Caco-2 (cell line): ENCODE measurements at regions not wholly inside any gene's neighbourhood (a gene's known extent, or its start where the extent isn't known, plus 50 kb on each side); places are given as distances from the start of the nearest gene placed in this dataset.
"Not testable (repeated sequence)": the region's sequence is repeated elsewhere in the genome, so short reads cannot be mapped to it uniquely, and the experiment has no call there.

Experiments
- BruUV-seq: library from RNA; stranded (reverse); fragments of 400-500 nt; replicated peaks from 2 replicates; lab custom pipeline; 2021; lab: Mats Ljungman, UMichigan
- CTCF ChIA-PET: fragments of 300-600 bp; sonication (Branson Sonifier 250); formaldehyde crosslinking; loops from one replicate; lab custom pipeline; 2022; ENCODE audit warnings: antibody characterized with exemption; lab: Charles Lee
- POLR2A ChIA-PET: fragments of 300-600 bp; sonication (Branson Sonifier 250); formaldehyde crosslinking; loops from one replicate; lab custom pipeline; 2022; ENCODE audit warnings: antibody characterized with exemption; lab: Charles Lee
- DNase-seq, 2 experiments: peaks; one replicate each; pipeline versions ENCODE4 v3.0.0 to v3.0.0-alpha.2; 2020 to 2022
- H3K27me3 ChIP-seq: replicated peaks from 2 replicates; pipeline ENCODE4 v1.6.0; 2011; ENCODE audit warnings: low read length; ENCODE audit not compliant: control insufficient read depth, insufficient read depth
- H3K36me3 ChIP-seq: 2 replicates; pipeline ENCODE4 v1.5.1; 2011; ENCODE audit warnings: low read length; ENCODE audit not compliant: control insufficient read depth, insufficient read depth
- H3K4me1 ChIP-seq: fragments of 250-450 bp; sonication (Bioruptor Pico); 2 replicates; pipeline ENCODE4 v1.5.1; 2020; ENCODE audit warnings: mild to moderate bottlenecking
- H3K4me3 ChIP-seq: 2 replicates; pipeline ENCODE4 v1.5.1; 2011; ENCODE audit warnings: low read depth, mild to moderate bottlenecking, control low read depth, low read length
- H3K9me3 ChIP-seq: fragments of 250-450 bp; sonication (Bioruptor Pico); 2 replicates; pipeline ENCODE4 v1.5.1; 2020; ENCODE audit warnings: mild to moderate bottlenecking, moderate library complexity
- H3K27ac Mint-ChIP-seq: one replicate; pipeline ENCODE4 v1.8.0; 2022; ENCODE audit warnings: mixed read lengths; ENCODE audit not compliant: unreplicated experiment
- H3K27me3 Mint-ChIP-seq: one replicate; pipeline ENCODE4 v1.8.0; 2022; ENCODE audit warnings: mixed read lengths; ENCODE audit not compliant: insufficient read depth, unreplicated experiment
- H3K36me3 Mint-ChIP-seq: one replicate; pipeline ENCODE4 v1.8.0; 2022; ENCODE audit warnings: mild to moderate bottlenecking, mixed read lengths; ENCODE audit not compliant: insufficient read depth, unreplicated experiment
- H3K4me1 Mint-ChIP-seq: one replicate; pipeline ENCODE4 v1.8.0; 2022; ENCODE audit warnings: low read depth, mixed read lengths; ENCODE audit not compliant: unreplicated experiment
- H3K4me3 Mint-ChIP-seq: one replicate; pipeline ENCODE4 v1.8.0; 2022; ENCODE audit warnings: mild to moderate bottlenecking, moderate library complexity, mixed read lengths; ENCODE audit not compliant: unreplicated experiment
- H3K9me3 Mint-ChIP-seq: one replicate; pipeline ENCODE4 v1.8.0; 2022; ENCODE audit warnings: mixed read lengths; ENCODE audit not compliant: unreplicated experiment
- intact Hi-C: fragments of 100-400 bp; cut with micrococcal nuclease; formaldehyde crosslinking; loops from one replicate; pipeline ENCODE4 v1.10.0; 2022; ENCODE audit not compliant: unreplicated experiment

DNA sequence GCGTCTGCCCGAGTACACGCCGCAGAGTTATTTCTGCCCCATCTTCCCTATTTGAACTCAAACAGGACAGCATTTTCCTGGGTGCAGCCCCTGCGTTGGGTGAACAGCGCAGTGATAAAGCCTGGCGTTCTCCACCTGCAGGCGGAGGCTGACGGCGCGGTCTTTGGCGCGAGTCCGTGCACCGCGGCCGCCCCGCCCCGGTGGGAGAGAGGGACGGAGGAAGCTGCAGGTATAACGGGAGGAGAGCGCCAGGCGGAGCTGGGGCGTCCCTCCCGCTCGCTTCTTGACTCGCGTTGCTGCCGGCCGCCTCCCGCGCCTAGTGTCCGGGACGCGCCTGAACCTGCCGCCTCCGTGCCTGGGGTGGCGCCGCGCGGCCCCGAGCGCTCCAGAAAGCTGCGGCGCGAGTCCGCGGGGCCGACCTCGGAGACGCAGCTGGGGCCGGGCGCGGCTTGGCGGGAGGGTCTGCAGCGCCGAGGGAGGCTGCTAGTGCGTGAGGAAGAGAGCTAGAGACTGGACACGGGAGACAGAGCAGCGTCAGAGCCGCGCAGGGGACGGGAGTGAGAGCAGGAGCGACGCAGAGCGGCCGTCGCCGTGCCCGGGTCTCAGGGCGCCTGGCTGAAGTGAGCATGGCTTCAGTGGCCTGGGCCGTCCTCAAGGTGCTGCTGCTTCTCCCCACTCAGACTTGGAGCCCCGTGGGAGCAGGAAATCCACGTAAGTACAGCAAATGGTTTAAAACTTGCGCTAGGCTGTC is 140.7 kb downstream of the SPATA31A7 start:
- CTCF ChIA-PET, H3K9me3 ChIP-seq, POLR2A ChIA-PET, H3K27ac Mint-ChIP-seq, H3K4me1 ChIP-seq, BruUV-seq, H3K36me3 ChIP-seq, H3K36me3 Mint-ChIP-seq, H3K27me3 Mint-ChIP-seq, intact Hi-C loops, H3K4me3 ChIP-seq, H3K4me1 Mint-ChIP-seq, H3K9me3 Mint-ChIP-seq, H3K27me3 ChIP-seq: not testable (repeated sequence)
- peak overlapping the region; percentile 54 for H3K4me3 Mint-ChIP-seq
- peak; percentile 32 to 42 for DNase-seq

DNA sequence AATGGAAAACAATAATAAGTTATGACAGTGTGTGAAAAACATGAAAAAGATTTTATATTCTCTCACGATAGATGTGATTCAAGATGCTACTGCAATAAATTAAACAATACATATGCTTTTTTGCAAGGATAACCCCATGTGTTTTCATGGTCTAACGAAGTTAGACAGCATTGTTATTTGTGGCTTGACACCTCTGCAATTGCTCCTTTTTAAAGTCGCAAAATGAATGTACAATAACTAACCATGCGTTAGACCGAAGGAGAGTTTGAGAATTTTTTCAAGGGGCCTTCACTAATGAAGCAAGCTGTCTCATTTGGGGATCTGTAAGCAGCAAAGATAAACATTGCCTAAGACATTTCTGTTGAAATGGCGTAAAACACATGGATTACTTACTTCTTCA is 167.1 kb downstream of the SPATA31A7 start:
- intact Hi-C loops, H3K9me3 Mint-ChIP-seq, H3K4me3 Mint-ChIP-seq, BruUV-seq, DNase-seq, POLR2A ChIA-PET, H3K27me3 Mint-ChIP-seq, H3K9me3 ChIP-seq, H3K27me3 ChIP-seq, H3K27ac Mint-ChIP-seq, H3K4me1 ChIP-seq, H3K4me1 Mint-ChIP-seq, H3K4me3 ChIP-seq, CTCF ChIA-PET, H3K36me3 ChIP-seq, H3K36me3 Mint-ChIP-seq: not testable (repeated sequence)

DNA sequence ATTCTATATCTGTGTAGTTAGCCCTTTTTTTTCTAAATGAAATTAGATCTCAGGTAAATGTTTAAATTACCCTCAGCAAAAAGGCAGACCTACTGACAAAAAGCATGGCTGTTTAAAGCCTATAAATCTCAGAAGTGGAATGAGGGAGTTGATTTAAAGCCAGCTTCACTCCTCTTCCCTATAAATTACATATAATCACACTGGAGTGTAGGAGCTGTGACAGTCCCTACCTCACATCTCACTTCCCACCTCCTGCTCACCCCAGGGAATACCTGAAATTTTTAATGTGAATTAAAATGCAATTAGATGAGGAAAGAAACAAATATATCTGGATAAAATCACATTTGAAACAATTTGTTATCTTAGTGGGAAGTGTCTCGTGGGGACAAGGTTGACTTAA is 184.6 kb downstream of the SPATA31A7 start:
- H3K36me3 Mint-ChIP-seq, H3K27ac Mint-ChIP-seq, H3K4me1 Mint-ChIP-seq: not testable (repeated sequence)

DNA sequence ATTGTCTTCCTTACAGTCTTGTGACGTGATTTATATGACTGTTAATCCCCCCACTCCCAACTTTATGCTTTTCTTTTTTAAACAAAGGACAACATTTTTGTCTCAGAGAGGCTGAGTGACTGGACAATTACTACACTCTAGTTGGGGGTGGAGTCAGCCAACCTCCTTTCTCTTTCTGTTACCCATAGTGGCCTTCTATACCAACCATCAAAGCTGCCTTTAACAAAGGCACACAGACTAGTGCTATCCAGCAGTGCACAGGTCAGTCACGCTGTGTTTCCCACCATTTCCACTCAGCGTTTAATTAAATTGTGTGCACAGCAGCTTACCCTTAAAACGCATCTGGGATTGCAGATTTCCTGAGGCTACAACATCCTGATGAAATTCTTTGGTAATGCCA is 186.3 kb downstream of the SPATA31A7 start:
- H3K4me3 Mint-ChIP-seq, H3K4me1 Mint-ChIP-seq, H3K36me3 Mint-ChIP-seq, H3K4me3 ChIP-seq, intact Hi-C loops, BruUV-seq, H3K4me1 ChIP-seq, H3K27me3 ChIP-seq, POLR2A ChIA-PET, H3K36me3 ChIP-seq, H3K27me3 Mint-ChIP-seq, H3K9me3 ChIP-seq, CTCF ChIA-PET, H3K27ac Mint-ChIP-seq, H3K9me3 Mint-ChIP-seq, DNase-seq: not testable (repeated sequence)

More for the DNA sequence above, 184.6 kb downstream of the SPATA31A7 start:
- H3K4me3 ChIP-seq, H3K4me1 ChIP-seq, DNase-seq, CTCF ChIA-PET, H3K27me3 ChIP-seq, POLR2A ChIA-PET, H3K4me3 Mint-ChIP-seq, H3K9me3 Mint-ChIP-seq, H3K9me3 ChIP-seq, H3K27me3 Mint-ChIP-seq, H3K36me3 ChIP-seq, intact Hi-C loops, BruUV-seq: not testable (repeated sequence)

DNA sequence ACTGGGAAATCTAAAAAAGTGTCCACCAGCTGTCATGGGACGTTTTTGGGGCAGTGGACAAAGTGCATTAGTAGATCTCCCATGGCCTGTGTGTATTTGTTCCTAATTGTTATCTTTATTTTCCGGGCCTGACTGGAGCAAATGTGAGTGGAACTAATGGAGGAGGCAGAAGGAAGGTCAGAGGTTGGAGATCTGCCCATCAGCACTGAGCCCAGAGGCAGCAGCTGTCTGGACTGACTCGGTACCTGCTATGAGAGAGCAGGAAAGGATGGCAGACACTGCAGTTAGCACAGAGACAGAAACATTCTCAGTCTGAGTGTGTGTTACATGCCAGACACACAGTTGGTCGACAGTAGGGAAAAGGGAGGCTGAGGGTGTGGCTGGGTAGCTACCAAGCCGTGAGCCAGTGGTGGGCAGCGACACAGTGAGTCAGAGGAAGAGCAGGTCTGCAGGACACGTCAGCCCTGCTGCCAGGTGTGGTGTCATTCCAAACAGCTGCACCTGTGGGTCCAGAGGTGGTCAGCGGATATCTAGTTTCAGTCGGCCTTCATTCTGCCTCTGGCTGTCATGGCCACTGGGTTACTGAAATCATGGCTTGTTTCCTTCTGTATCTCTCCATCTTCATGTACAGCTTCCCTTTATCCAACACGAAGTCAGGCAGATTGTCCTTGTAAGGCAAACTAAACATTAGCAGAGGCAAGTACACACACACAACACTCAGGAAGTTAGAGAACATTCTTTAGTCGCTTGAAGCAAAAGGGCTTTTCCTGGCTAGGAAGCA is 196.4 kb downstream of the SPATA31A7 start:
- H3K9me3 Mint-ChIP-seq, H3K36me3 Mint-ChIP-seq, H3K27ac Mint-ChIP-seq, H3K4me3 ChIP-seq, H3K27me3 Mint-ChIP-seq, BruUV-seq, H3K36me3 ChIP-seq, intact Hi-C loops, H3K4me1 Mint-ChIP-seq, CTCF ChIA-PET, H3K4me3 Mint-ChIP-seq, H3K27me3 ChIP-seq, H3K9me3 ChIP-seq, H3K4me1 ChIP-seq, POLR2A ChIA-PET, DNase-seq: not testable (repeated sequence)

GRCh38 chr9:61386816-61387102 is 196.9 kb downstream of the SPATA31A7 start:
- intact Hi-C loops, H3K36me3 Mint-ChIP-seq, CTCF ChIA-PET, H3K27me3 ChIP-seq, BruUV-seq, H3K4me3 Mint-ChIP-seq, H3K4me3 ChIP-seq, H3K36me3 ChIP-seq, H3K27me3 Mint-ChIP-seq, H3K4me1 ChIP-seq, H3K27ac Mint-ChIP-seq, H3K9me3 ChIP-seq, POLR2A ChIA-PET, DNase-seq, H3K4me1 Mint-ChIP-seq, H3K9me3 Mint-ChIP-seq: not testable (repeated sequence)

GRCh38 chr9:61402692-61403091 is 212.9 kb downstream of the SPATA31A7 start:
- H3K27me3 ChIP-seq, intact Hi-C loops, DNase-seq, H3K36me3 Mint-ChIP-seq, BruUV-seq, H3K27me3 Mint-ChIP-seq, H3K36me3 ChIP-seq, POLR2A ChIA-PET, CTCF ChIA-PET, H3K27ac Mint-ChIP-seq, H3K4me1 ChIP-seq, H3K9me3 Mint-ChIP-seq, H3K4me1 Mint-ChIP-seq, H3K4me3 Mint-ChIP-seq, H3K4me3 ChIP-seq, H3K9me3 ChIP-seq: not testable (repeated sequence)
